Mucosa of stomach (tissue), 1 donor: ENCODE measurements at regions not wholly inside any gene's neighbourhood (a gene's known extent, or its start where the extent isn't known, plus 50 kb on each side); places are given as distances from the start of the nearest gene placed in this dataset.

Experiments
- H3K27me3 ChIP-seq: one replicate; pipeline ENCODE4 v1.7.0; 2013; ENCODE audit warnings: mild to moderate bottlenecking, low read length; ENCODE audit not compliant: control insufficient read depth, insufficient read depth
- H3K36me3 ChIP-seq: one replicate; pipeline ENCODE4 v1.7.0; 2013; ENCODE audit warnings: low read length; ENCODE audit not compliant: control insufficient read depth, insufficient read depth
- H3K4me1 ChIP-seq: one replicate; pipeline ENCODE4 v1.7.0; 2013; ENCODE audit warnings: mild to moderate bottlenecking, low read length; ENCODE audit not compliant: control insufficient read depth, insufficient read depth
- H3K4me3 ChIP-seq: one replicate; pipeline ENCODE4 v1.7.0; 2013; ENCODE audit warnings: low read length
- H3K9ac ChIP-seq: one replicate; pipeline ENCODE4 v1.7.0; 2013; ENCODE audit warnings: mild to moderate bottlenecking, low read length, moderate library complexity
- H3K9me3 ChIP-seq: one replicate; pipeline ENCODE4 v1.7.0; 2013; ENCODE audit warnings: mild to moderate bottlenecking, low read length, moderate library complexity; ENCODE audit not compliant: control insufficient read depth
- donor health status: Pancreatic carcinoma.

DNA sequence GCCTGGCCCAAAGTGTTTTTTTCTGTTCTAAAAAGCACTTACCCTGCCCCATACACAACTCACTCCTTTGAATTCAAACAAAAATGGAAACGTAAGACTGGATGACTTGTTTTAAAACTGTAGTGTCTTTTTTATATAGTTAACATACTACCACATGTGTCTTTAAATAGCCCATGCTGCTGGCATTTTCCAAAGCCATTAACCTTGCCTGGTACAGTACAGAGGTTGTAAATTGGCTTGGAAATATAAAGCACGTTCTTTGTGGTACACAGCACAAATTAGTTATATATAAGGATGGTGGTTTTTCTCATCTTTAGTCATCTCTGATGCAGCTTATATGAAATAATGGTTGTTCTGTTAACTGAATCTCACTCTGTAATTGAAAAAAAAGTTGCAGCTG, 519.7 kb upstream of the ZNF608 start:
- no peaks in the 10 kb centered on the region for H3K9me3 ChIP-seq

DNA sequence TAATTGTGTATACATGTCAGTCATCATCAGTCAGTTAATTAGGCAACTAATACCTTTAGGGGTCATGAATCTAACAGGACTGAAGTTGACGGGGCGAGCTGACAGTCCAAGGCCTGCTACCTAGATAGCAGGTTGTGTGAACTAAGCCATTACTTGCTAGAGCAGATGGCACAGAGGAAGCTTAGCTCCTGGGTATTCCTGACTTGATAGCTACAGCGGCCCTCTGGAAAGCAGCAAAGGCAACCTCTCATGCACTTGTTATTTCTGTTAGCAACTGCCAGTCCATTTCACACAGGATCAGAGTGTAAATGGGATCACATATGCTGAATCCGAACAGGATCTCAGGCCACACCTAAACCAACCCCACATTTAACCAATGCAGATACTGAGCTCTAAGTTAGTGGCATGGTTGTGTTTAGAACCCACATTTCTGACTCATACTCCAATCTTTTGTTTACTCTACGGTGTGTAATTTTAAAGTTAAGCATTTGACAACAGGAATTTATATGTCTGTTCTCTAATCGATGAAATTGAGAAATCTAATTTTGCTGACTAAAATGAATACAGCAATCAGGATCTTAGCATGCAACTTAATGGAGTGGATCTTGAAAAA, 521.3 kb upstream of the ZNF608 start:
- Histone ChIP-seq H3K27me3 (no peaks in the 10 kb centered on the region), H3K9me3 (no peaks in the 10 kb centered on the region), H3K9ac (no peak overlapping the region), H3K4me1 (peaks cover 12% of the 10 kb centered on the region), H3K4me3 (no peak overlapping the region), H3K36me3 (no peaks in the 10 kb centered on the region)

More for the DNA sequence above, 519.7 kb upstream of the ZNF608 start:
- Histone ChIP-seq H3K4me1 (peaks cover 12% of the 10 kb centered on the region), H3K27me3 (no peaks in the 10 kb centered on the region), H3K9ac (no peak overlapping the region), H3K4me3 (no peak overlapping the region), H3K36me3 (no peaks in the 10 kb centered on the region)

DNA sequence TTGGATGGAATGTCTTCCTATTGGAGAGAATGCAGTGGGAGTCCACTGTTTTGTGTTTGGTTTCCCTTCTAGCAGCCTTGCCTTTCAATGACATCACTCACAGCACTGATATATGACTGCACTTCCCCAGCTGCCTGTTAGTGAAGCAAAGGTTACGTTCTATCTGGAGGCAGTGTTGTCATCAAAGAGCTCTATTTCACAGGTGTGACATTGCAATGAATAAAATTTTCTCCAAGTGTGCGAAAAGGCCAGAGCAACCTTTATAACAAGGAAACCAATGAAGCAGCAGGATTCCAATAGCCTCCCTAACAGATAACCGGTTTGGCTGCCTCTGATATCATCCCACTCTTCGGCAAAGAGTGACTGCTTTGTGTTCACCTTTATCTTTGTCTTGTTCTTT, 523.5 kb upstream of the ZNF608 start:
- Histone ChIP-seq H3K27me3 (no peaks in the 10 kb centered on the region), H3K36me3 (no peaks in the 10 kb centered on the region), H3K9ac (no peak overlapping the region), H3K9me3 (no peaks in the 10 kb centered on the region), H3K4me1 (peaks cover 17% of the 10 kb centered on the region), H3K4me3 (no peak overlapping the region)

DNA sequence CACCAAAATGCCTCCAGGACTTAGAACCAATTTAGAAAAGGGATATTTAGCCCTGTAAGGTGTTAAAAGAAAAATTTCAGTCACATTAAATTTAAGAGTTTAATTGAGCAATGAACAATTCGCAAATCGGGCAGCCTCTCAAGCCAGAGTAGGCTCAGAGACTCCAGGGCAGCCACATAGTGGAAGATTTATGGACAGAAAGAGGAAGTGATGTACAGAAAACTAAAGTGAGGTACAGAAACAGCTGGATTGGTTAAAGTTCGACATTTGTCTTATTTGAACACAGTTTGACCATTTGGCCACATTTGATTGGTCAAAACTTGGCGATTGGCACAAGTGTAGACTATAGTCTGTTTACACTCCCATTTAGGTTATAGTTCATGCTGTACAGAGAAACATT, 525.9 kb upstream of the ZNF608 start:
- H3K27me3 ChIP-seq: no peaks in the 10 kb centered on the region
- no peaks in the 10 kb centered on the region for H3K9me3 ChIP-seq
- no peaks in the 10 kb centered on the region for H3K36me3 ChIP-seq
- H3K4me3 ChIP-seq: no peak overlapping the region
- H3K9ac ChIP-seq: no peak overlapping the region
- peaks cover 15% of the 10 kb centered on the region for H3K4me1 ChIP-seq

DNA sequence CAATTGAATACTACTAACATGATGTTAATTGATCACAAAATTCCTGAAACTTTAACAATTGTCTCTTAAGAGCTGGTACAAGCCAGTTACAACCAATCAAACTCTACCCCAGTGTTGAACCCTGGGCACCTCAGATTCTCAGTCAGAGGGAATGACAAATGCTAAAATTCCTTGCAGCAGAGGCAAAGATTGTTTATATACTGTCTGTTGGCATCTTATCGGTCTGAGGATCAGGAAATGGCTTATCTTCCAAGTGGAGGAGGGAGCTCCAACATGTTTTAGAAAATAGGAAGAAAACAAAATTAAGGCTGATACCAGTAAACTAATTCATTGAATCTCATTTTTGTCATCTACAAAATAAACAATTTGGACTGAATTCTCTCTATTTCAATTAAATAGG, 527.8 kb upstream of the ZNF608 start:
- Histone ChIP-seq H3K27me3 (no peaks in the 10 kb centered on the region), H3K9me3 (no peaks in the 10 kb centered on the region), H3K9ac (no peak overlapping the region), H3K4me3 (no peak overlapping the region), H3K36me3 (no peaks in the 10 kb centered on the region), H3K4me1 (peaks cover 19% of the 10 kb centered on the region)

DNA sequence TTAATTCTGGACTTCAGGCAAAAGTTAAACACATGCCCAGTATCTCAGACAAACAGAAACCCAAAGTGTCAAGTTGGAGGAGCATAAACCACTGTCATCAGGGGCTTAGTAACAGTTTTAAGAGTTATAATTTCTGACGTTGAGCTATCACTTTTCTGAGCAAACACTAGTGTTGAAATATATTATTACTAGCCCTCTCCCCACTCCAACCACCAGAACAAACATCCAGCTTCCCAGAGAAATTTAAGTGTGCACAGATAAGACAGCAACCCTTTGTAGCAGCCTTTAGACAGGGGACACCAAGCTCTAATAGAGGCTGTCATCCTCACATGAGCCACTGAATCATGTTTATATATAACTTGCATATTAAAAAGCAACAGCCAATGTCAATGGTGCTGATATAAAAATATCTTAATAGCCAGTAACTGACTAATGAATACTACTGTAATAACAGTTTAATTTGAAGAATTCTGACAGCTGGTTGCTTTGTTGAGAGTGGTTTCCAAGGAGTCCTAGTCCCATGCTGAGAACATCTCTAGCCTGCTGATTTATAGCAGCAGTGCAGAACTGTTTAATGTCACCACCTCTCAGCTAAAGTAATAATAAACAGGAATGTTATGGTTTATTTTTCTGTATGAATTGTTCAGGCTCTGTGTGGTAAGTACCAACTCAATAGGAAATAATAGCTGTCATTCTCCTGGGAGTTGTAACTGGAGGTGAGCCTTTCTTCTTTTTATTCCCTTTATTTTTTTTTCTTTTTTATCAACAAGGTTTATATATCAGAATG, 528.7 kb upstream of the ZNF608 start:
- H3K9me3 ChIP-seq: no peaks in the 10 kb centered on the region
- H3K4me1 ChIP-seq: peaks cover 11% of the 10 kb centered on the region
- H3K27me3 ChIP-seq: no peaks in the 10 kb centered on the region
- H3K9ac ChIP-seq: no peak overlapping the region
- no peak overlapping the region for H3K4me3 ChIP-seq
- no peaks in the 10 kb centered on the region for H3K36me3 ChIP-seq

DNA sequence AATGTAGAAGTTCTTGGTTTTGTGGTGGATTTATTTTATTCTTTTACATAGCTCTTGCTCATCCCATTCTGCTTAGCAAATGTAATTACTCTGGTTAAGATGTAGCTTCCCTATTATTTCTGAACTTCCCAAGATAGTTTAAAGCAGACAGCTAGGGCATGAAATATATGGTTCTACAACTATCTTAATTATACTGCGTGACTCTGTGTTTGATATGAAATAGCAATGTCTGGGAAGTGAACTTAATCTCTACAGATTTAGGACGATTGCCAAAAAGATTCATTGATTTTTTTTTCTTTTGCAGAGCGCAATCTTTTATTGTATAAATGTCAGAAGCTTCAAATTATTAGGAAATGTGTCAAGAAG, 529.3 kb upstream of the ZNF608 start:
- Histone ChIP-seq H3K36me3 (no peaks in the 10 kb centered on the region), H3K4me3 (no peak overlapping the region)

DNA sequence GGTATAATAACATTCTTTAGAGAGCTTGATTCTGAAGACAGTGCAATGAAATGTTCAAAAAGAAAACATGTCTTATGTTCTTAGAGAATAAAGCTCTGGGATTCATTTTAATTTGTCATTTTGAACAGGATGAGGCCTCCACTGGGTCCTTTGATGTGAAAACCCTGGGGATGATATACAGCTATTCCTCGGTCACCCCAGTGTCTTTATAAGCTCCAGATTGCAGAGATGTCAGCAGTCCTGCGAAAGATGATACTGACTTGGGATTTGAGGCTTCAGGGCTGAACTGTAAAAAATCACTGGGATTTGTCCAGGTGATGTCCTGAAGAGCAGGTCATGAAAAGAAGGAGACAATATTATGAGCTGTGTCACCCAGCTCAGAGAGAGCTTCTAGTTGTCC, 529.7 kb upstream of the ZNF608 start:
- H3K27me3 ChIP-seq: no peaks in the 10 kb centered on the region
- no peaks in the 10 kb centered on the region for H3K36me3 ChIP-seq
- H3K4me3 ChIP-seq: no peak overlapping the region
- no peak overlapping the region for H3K9ac ChIP-seq
- no peaks in the 10 kb centered on the region for H3K9me3 ChIP-seq
- H3K4me1 ChIP-seq: peaks cover 11% of the 10 kb centered on the region

More for the DNA sequence above, 529.3 kb upstream of the ZNF608 start:
- peaks cover 11% of the 10 kb centered on the region for H3K4me1 ChIP-seq
- H3K27me3 ChIP-seq: no peaks in the 10 kb centered on the region
- H3K9me3 ChIP-seq: no peaks in the 10 kb centered on the region
- H3K9ac ChIP-seq: no peak overlapping the region

DNA sequence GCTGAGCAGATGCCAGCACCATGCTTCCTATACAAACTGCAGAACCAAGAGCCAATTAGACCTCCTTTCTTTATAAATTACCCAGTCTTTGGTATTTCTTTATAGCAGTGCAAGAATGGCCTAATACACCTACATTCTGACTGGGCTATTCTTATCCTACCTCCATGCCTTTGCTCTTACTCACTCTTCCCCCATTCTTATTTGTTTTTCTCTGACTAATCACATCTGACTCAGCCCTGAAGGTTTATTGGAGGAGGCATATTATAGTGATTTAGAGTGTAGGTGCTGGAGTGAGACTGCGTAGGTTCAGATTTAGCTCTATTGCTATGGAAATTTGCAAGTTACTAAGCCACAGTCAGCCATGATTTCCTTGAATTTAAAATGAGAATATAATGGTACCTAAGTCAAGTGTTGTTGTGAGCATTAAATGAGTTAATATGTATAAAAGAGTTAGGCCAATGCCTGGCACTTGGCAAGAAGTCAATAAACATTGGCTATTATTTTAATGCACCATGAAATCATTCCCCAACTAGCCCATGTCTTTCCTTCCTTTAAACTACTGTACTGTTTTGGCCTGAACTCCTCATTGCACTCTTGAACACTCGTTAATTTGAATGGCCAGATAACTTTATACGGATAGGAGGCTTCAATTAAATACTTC, 531.2 kb upstream of the ZNF608 start:
- Histone ChIP-seq H3K9ac (no peak overlapping the region), H3K36me3 (no peaks in the 10 kb centered on the region), H3K4me3 (no peak overlapping the region), H3K4me1 (peaks cover 11% of the 10 kb centered on the region), H3K27me3 (no peaks in the 10 kb centered on the region), H3K9me3 (no peaks in the 10 kb centered on the region)

DNA sequence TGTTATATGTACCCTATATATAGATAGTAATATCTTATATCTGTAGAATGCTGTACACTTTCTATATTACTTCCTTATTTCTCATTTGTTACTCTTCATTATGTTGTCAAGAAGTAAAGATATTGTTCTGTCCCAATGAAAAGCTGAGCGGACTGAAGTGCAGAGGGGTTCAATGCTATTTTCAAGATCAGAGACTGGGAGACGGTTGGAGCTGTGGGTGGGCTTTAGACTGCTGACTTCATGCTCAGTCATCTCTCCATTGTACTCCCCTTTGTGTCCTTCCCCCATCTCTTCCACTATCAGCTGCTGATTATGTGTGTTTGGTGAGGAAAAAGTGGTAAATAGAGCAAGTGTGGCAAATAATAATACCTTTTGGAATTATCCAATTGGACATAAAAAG, 532.3 kb upstream of the ZNF608 start:
- Histone ChIP-seq H3K4me3 (no peak overlapping the region), H3K27me3 (no peaks in the 10 kb centered on the region), H3K36me3 (no peaks in the 10 kb centered on the region), H3K4me1 (peaks cover 7% of the 10 kb centered on the region), H3K9me3 (no peaks in the 10 kb centered on the region), H3K9ac (no peak overlapping the region)

DNA sequence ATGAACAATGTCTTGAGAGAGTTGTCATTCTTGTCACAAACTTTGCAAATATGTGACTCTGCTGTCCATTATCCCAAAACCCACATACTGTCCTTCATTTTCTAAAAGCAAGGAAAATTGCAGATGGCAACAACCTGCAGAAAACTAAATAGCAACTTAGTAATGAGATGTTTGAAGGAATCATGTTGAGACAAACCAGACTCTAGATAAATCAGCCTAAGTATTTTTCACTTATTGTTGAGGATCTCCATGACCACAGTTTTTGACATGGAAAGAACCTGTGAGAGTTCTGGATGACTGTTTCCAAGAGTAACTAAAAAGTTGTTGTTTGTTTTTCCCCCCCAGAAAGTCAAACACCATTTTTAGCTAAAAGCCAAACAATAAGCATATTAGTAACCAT, 535.2 kb upstream of the ZNF608 start:
- Histone ChIP-seq H3K4me1 (peaks cover 6% of the 10 kb centered on the region), H3K4me3 (no peak overlapping the region), H3K9ac (no peak overlapping the region), H3K27me3 (no peaks in the 10 kb centered on the region), H3K36me3 (no peaks in the 10 kb centered on the region), H3K9me3 (no peaks in the 10 kb centered on the region)

DNA sequence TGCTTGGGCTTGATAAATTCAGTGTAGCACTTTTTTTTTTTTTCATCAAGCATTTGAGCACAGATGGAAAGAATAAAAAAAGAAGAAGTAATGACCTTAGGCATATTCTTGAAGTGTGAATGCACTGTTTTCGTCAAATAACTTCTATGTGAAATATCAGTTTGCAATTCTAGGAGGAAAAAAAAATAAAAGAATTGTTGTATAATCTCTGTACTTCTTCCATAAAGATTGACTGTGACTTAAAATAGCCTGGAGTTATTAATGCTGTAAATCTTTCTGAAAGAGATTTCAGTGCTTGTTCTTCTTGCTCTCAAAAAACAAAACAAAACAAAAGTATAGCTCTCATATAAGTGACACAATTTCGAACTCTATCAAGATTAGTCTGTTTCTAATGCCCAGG, 536.9 kb upstream of the ZNF608 start:
- Histone ChIP-seq H3K9ac (no peak overlapping the region), H3K4me3 (no peak overlapping the region), H3K36me3 (no peaks in the 10 kb centered on the region), H3K4me1 (no peaks in the 10 kb centered on the region), H3K9me3 (no peaks in the 10 kb centered on the region), H3K27me3 (no peaks in the 10 kb centered on the region)
